ENCODE measurements at regions not wholly inside any gene's neighbourhood (a gene's known extent, or its start where the extent isn't known, plus 50 kb on each side); places are given as distances from the start of the nearest gene placed in this dataset.
"Not testable (repeated sequence)": the region's sequence is repeated elsewhere in the genome, so short reads cannot be mapped to it uniquely, and the experiment has no call there.

- DNase-seq (ENCODE audit: low spot score) = no peak
Observed at GRCh38 chr18:39360072-39360471, 1794.5 kb upstream of the CELF4 start.

- DNase-seq (ENCODE audit: low spot score) = no peak
Observed at GRCh38 chr18:39359636-39360035, 1794.0 kb upstream of the CELF4 start.

- no peak for DNase-seq (ENCODE audit: low spot score)
Observed at GRCh38 chr18:39350945-39351344, 1785.3 kb upstream of the CELF4 start.

GRCh38 chr18:39349801-39350200 lies 1784.2 kb upstream of the CELF4 start:
- no peak for DNase-seq (ENCODE audit: low spot score)

- DNase-seq (ENCODE audit: low spot score) = peak; percentile 14
Observed at GRCh38 chr18:39348757-39349156, 1783.2 kb upstream of the CELF4 start.

GRCh38 chr18:39347701-39348100 lies 1782.1 kb upstream of the CELF4 start:
- DNase-seq (ENCODE audit: low spot score) = no peak

- DNase-seq (ENCODE audit: low spot score) = peak; percentile 18
Observed at GRCh38 chr18:39346916-39347315, 1781.3 kb upstream of the CELF4 start.

GRCh38 chr18:39345321-39345720 lies 1779.7 kb upstream of the CELF4 start:
- DNase-seq (ENCODE audit: low spot score) = no peak

- DNase-seq (ENCODE audit: low spot score) = no peak
Observed at GRCh38 chr18:39344487-39344886, 1778.9 kb upstream of the CELF4 start.

GRCh38 chr18:39341129-39341528 lies 1775.5 kb upstream of the CELF4 start:
- no peak for DNase-seq (ENCODE audit: low spot score)

GRCh38 chr18:39340418-39340817 lies 1774.8 kb upstream of the CELF4 start:
- no peak for DNase-seq (ENCODE audit: low spot score)

GRCh38 chr18:39329496-39330275 lies 1764.1 kb upstream of the CELF4 start:
- no peak for DNase-seq (ENCODE audit: low spot score)

GRCh38 chr18:39326772-39327171 lies 1761.2 kb upstream of the CELF4 start:
- DNase-seq (ENCODE audit: low spot score) = no peak

GRCh38 chr18:39325973-39326372 lies 1760.4 kb upstream of the CELF4 start:
- DNase-seq (ENCODE audit: low spot score) = no peak

GRCh38 chr18:39319141-39319540 lies 1753.5 kb upstream of the CELF4 start:
- no peak for DNase-seq (ENCODE audit: low spot score)

GRCh38 chr18:39318462-39318861 lies 1752.9 kb upstream of the CELF4 start:
- DNase-seq (ENCODE audit: low spot score) = peak; percentile 3

- DNase-seq (ENCODE audit: low spot score) = peak; percentile 42
Observed at GRCh38 chr18:39318008-39318407, 1752.4 kb upstream of the CELF4 start.

- no peak for DNase-seq (ENCODE audit: low spot score)
Observed at GRCh38 chr18:39314595-39314994, 1749.0 kb upstream of the CELF4 start.

GRCh38 chr18:39313992-39314391 lies 1748.4 kb upstream of the CELF4 start:
- no peak for DNase-seq (ENCODE audit: low spot score)

GRCh38 chr18:39311111-39311712 lies 1745.6 kb upstream of the CELF4 start:
- no peak for DNase-seq (ENCODE audit: low spot score)

GRCh38 chr18:39308931-39309521 lies 1743.4 kb upstream of the CELF4 start:
- DNase-seq (ENCODE audit: low spot score) = not testable (repeated sequence)

- no peak for DNase-seq (ENCODE audit: low spot score)
Observed at GRCh38 chr18:39305766-39306165, 1740.2 kb upstream of the CELF4 start.

GRCh38 chr18:39302481-39302880 lies 1736.9 kb upstream of the CELF4 start:
- no peak for DNase-seq (ENCODE audit: low spot score)

Measured in globus pallidus (tissue), 1 donor.